H9 (cell line): ENCODE measurements at regions not wholly inside any gene's neighbourhood (a gene's known extent, or its start where the extent isn't known, plus 50 kb on each side); places are given as distances from the start of the nearest gene placed in this dataset.

Source experiments
- DNase-seq: peaks from one replicate; pipeline ENCODE4 v3.0.0-alpha.2; 2017
- H2AFZ ChIP-seq: one replicate; pipeline ENCODE4 v1.6.1; 2013; ENCODE audit warnings: mild to moderate bottlenecking, low read length, control low read depth, moderate library complexity
- H2AK5ac ChIP-seq: 2 replicates; pipeline ENCODE4 v1.6.1; 2013; ENCODE audit warnings: low read length, control low read depth, mixed read lengths; ENCODE audit not compliant: insufficient read length
- H2BK120ac ChIP-seq: one replicate; pipeline ENCODE4 v1.6.1; 2013; ENCODE audit warnings: low read depth, mild to moderate bottlenecking, low read length, control low read depth, inconsistent platforms; ENCODE audit not compliant: poor library complexity, severe bottlenecking
- H2BK12ac ChIP-seq: 2 replicates; pipeline ENCODE4 v1.6.1; 2013; ENCODE audit warnings: low read length, control low read depth, mixed read lengths, low read depth; ENCODE audit not compliant: insufficient read length
- H2BK15ac ChIP-seq: 2 replicates; pipeline ENCODE4 v1.6.1; 2013; ENCODE audit warnings: low read depth, low read length, control low read depth
- H2BK20ac ChIP-seq: one replicate; pipeline ENCODE4 v1.6.1; 2013; ENCODE audit warnings: low read depth, mild to moderate bottlenecking, low read length, control low read depth, inconsistent platforms; ENCODE audit not compliant: poor library complexity, severe bottlenecking
- H2BK5ac ChIP-seq: 2 replicates; pipeline ENCODE4 v1.6.1; 2013; ENCODE audit warnings: low read length, control low read depth, mixed read lengths; ENCODE audit not compliant: insufficient read length
- H3K14ac ChIP-seq: 2 replicates; pipeline ENCODE4 v1.6.1; 2013; ENCODE audit warnings: low read length, control low read depth; ENCODE audit not compliant: insufficient read depth
- H3K18ac ChIP-seq: 2 replicates; pipeline ENCODE4 v1.6.1; 2013; ENCODE audit warnings: low read depth, mild to moderate bottlenecking, mixed read lengths, low read length, control low read depth; ENCODE audit not compliant: insufficient read length
- H3K23ac ChIP-seq: 2 replicates; pipeline ENCODE4 v1.6.1; 2013; ENCODE audit warnings: low read length, control low read depth, mixed read lengths, low read depth; ENCODE audit not compliant: insufficient read length
- H3K23me2 ChIP-seq: 2 replicates; pipeline ENCODE4 v1.6.1; 2013; ENCODE audit warnings: low read depth, mild to moderate bottlenecking, mixed read lengths, low read length, control low read depth; ENCODE audit not compliant: insufficient read length, poor library complexity, severe bottlenecking
- H3K27ac ChIP-seq: 2 replicates; pipeline ENCODE4 v1.5.1; 2013; ENCODE audit warnings: low read length, control low read depth, mixed read lengths, low read depth; ENCODE audit not compliant: insufficient read length
- H3K27me3 ChIP-seq: 2 replicates; pipeline ENCODE4 v1.6.1; 2013; ENCODE audit warnings: low read length, control low read depth, inconsistent platforms; ENCODE audit not compliant: insufficient read depth
- H3K4ac ChIP-seq: 2 replicates; pipeline ENCODE4 v1.6.1; 2013; ENCODE audit warnings: low read depth, mild to moderate bottlenecking, control low read depth, inconsistent platforms, low read length, moderate library complexity
- H3K4me1 ChIP-seq: 2 replicates; pipeline ENCODE4 v1.6.1; 2013; ENCODE audit warnings: low read length, control low read depth, inconsistent platforms; ENCODE audit not compliant: insufficient read depth
- H3K4me2 ChIP-seq: 2 replicates; pipeline ENCODE4 v1.6.1; 2013; ENCODE audit warnings: low read length, control low read depth, mixed read lengths; ENCODE audit not compliant: insufficient read length, insufficient read depth
- H3K56ac ChIP-seq: 2 replicates; pipeline ENCODE4 v1.6.1; 2013; ENCODE audit warnings: low read depth, mild to moderate bottlenecking, mixed read lengths, low read length, control low read depth; ENCODE audit not compliant: insufficient read length
- H3K79me1 ChIP-seq: 2 replicates; pipeline ENCODE4 v1.6.1; 2013; ENCODE audit warnings: low read depth, mild to moderate bottlenecking, moderate library complexity, low read length, control low read depth, inconsistent platforms; ENCODE audit not compliant: insufficient read depth, poor library complexity, severe bottlenecking
- H3K79me2 ChIP-seq: 2 replicates; pipeline ENCODE4 v1.6.1; 2013; ENCODE audit warnings: low read length, control low read depth, inconsistent platforms; ENCODE audit not compliant: insufficient read depth
- H3K9ac ChIP-seq: 2 replicates; pipeline ENCODE4 v1.6.1; 2013; ENCODE audit warnings: low read length, control low read depth, mixed read lengths; ENCODE audit not compliant: insufficient read length; ENCODE audit errors: extremely low read depth
- H3K9me3 ChIP-seq: one replicate; pipeline ENCODE4 v1.6.1; 2013; ENCODE audit warnings: low read depth, low read length, inconsistent platforms; ENCODE audit not compliant: control insufficient read depth
- H3T11ph ChIP-seq: one replicate; pipeline ENCODE4 v1.6.1; 2013; ENCODE audit warnings: mild to moderate bottlenecking, low read length, control low read depth, inconsistent platforms
- H4K20me1 ChIP-seq: one replicate; pipeline ENCODE4 v1.6.1; 2013; ENCODE audit not compliant: control insufficient read depth, insufficient read length, insufficient read depth
- H4K5ac ChIP-seq: 2 replicates; pipeline ENCODE4 v1.6.1; 2013; ENCODE audit warnings: low read depth, mild to moderate bottlenecking, mixed read lengths, low read length, control low read depth; ENCODE audit not compliant: insufficient read length
- H4K8ac ChIP-seq: replicated peaks from 2 replicates; pipeline ENCODE4 v1.6.1; 2013; ENCODE audit warnings: low read length, control low read depth, mixed read lengths, low read depth; ENCODE audit not compliant: insufficient read length
- H4K91ac ChIP-seq: 2 replicates; pipeline ENCODE4 v1.6.1; 2013; ENCODE audit warnings: low read depth, mild to moderate bottlenecking, moderate library complexity, mixed read lengths, low read length, control low read depth; ENCODE audit not compliant: insufficient read length
- H3K27ac Mint-ChIP-seq, 3 experiments: 2 replicates in 2 of 3; 3 replicates in 1 of 3; pipeline ENCODE4 v1.8.0; 2020 to 2021; ENCODE audit warnings: mixed read lengths in 3 of 3, mild to moderate bottlenecking in 1 of 3, moderate library complexity in 1 of 3
- H3K27me3 Mint-ChIP-seq: 2 replicates; pipeline ENCODE4 v1.8.0; 2021; ENCODE audit warnings: low read depth, mild to moderate bottlenecking, moderate library complexity, mixed read lengths
- H3K36me3 Mint-ChIP-seq, 3 experiments: 2 replicates in 2 of 3; 3 replicates in 1 of 3; pipeline ENCODE4 v1.8.0; 2020 to 2021; ENCODE audit warnings: low read depth in 3 of 3, mixed read lengths in 3 of 3; ENCODE audit not compliant: insufficient read depth in 1 of 3
- H3K4me1 Mint-ChIP-seq, 2 experiments: 2 replicates each; pipeline ENCODE4 v1.8.0; 2020; ENCODE audit warnings: mixed read lengths in 2 of 2
- H3K4me3 Mint-ChIP-seq, 2 experiments: 2 replicates in 1 of 2; 3 replicates in 1 of 2; pipeline ENCODE4 v1.8.0; 2020 to 2021; ENCODE audit warnings: mild to moderate bottlenecking in 2 of 2, mixed read lengths in 2 of 2, moderate library complexity in 1 of 2
- H3K9me3 Mint-ChIP-seq, 2 experiments: 2 replicates in 1 of 2; 3 replicates in 1 of 2; pipeline ENCODE4 v1.8.0; 2020; ENCODE audit warnings: mild to moderate bottlenecking in 2 of 2, mixed read lengths in 2 of 2, moderate library complexity in 1 of 2
- WGBS: extraction: QIAGEN DNeasy Blood & Tissue Kit; methylation state at CpG from one replicate; pipeline ENCODE4 v1.1.7; 2013; ENCODE audit warnings: missing lambda C conversion rate, low lambda C conversion rate, mixed read lengths; ENCODE audit not compliant: insufficient read length; ENCODE audit errors: extremely low coverage; 5-methylcytosine and 5-hydroxymethylcytosine counted together
- TF ChIP-seq, protein P1 (sequence below): fragments of 200-600 bp; sonication (generic); conservative IDR thresholded peaks from 3 replicates; pipeline ENCODE4 v1.8.0; 2021; ENCODE audit warnings: antibody characterized with exemption, mild to moderate bottlenecking

GRCh38 chr12:30082381-30082780 is 298.6 kb upstream of the TMTC1 start:
- Histone ChIP-seq H3K23ac (no peak overlapping the region), H2BK120ac (no peak overlapping the region), H4K91ac (no peak overlapping the region), H3K79me2 (no peaks in the 10 kb centered on the region), H2AFZ (no peak overlapping the region), H3K4ac (no peak overlapping the region), H3K27me3 (no peaks in the 10 kb centered on the region), H3T11ph (no peak overlapping the region), H3K14ac (no peak overlapping the region), H3K4me2 (no peak overlapping the region), H2BK20ac (no peak overlapping the region), H3K79me1 (no peaks in the 10 kb centered on the region), H3K18ac (no peak overlapping the region), H2BK12ac (no peak overlapping the region), H4K20me1 (no peaks in the 10 kb centered on the region), H4K8ac (no peak overlapping the region), H3K56ac (no peak overlapping the region), H3K4me1 (no peaks in the 10 kb centered on the region), H4K5ac (no peak overlapping the region), H3K9me3 (no peaks in the 10 kb centered on the region), H3K23me2 (no peaks in the 10 kb centered on the region), H2BK5ac (no peak overlapping the region), H3K27ac (no peak overlapping the region), H3K9ac (no peak overlapping the region), H2AK5ac (no peak overlapping the region), H2BK15ac (no peak overlapping the region)
- Mint-ChIP-seq H3K4me3 (no peak overlapping the region), H3K4me1 (0 out of 4 replicates have a peak, but pooled peaks cover 0 to 1% of the 10 kb centered on the region in 2 experiments), H3K27ac (no peak overlapping the region), H3K36me3 (no peaks in the 10 kb centered on the region), H3K9me3 (no peaks in the 10 kb centered on the region), H3K27me3 (no peaks in the 10 kb centered on the region)
- no peak for DNase-seq
- WGBS, result no CpG with 5 or more reads among the region's 3 CpGs
- TF ChIP-seq, protein P1, sequence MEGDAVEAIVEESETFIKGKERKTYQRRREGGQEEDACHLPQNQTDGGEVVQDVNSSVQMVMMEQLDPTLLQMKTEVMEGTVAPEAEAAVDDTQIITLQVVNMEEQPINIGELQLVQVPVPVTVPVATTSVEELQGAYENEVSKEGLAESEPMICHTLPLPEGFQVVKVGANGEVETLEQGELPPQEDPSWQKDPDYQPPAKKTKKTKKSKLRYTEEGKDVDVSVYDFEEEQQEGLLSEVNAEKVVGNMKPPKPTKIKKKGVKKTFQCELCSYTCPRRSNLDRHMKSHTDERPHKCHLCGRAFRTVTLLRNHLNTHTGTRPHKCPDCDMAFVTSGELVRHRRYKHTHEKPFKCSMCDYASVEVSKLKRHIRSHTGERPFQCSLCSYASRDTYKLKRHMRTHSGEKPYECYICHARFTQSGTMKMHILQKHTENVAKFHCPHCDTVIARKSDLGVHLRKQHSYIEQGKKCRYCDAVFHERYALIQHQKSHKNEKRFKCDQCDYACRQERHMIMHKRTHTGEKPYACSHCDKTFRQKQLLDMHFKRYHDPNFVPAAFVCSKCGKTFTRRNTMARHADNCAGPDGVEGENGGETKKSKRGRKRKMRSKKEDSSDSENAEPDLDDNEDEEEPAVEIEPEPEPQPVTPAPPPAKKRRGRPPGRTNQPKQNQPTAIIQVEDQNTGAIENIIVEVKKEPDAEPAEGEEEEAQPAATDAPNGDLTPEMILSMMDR, result no peak
